ENCODE measurements at regions not wholly inside any gene's neighbourhood (a gene's known extent, or its start where the extent isn't known, plus 50 kb on each side); places are given as distances from the start of the nearest gene placed in this dataset.
"Not testable (repeated sequence)": the region's sequence is repeated elsewhere in the genome, so short reads cannot be mapped to it uniquely, and the experiment has no call there.

DNA sequence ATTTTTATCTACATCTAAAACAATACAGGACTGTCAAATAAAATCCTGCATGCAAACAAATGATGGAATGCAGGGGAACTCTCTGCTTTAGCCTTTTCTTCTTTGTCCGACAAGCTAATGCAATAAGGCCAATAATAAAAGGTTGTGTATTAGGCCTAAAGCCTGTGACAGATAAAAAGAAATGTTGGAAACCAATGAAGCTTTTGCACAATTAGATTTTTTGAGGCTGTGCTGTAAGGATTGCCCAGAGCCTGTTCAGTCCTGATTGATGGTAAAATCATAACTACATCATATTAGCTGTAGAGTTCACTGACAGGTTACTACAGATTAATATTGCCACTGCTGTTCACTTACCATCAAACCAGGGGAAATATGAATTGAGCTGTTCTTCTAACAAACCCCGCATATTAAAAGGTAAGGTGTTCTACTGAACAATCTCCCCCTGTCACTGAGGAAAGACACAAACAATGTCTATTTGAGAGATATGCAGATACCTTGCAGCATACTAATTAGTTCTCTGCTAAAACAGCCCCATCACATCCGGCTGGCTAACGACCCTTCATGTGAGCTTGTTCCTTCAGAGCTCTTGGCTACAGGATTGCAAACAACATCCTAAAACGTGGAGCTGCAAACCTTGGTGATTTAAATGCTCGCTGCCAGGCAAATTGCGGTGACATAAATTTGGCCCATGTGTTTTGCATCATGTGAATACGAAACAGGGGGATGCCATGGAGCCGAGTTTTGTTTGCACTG, 305.4 kb downstream of the MTX2 start:
- DNase-seq: no peak

- no peak for DNase-seq
These were observed 306.0 kb downstream of the MTX2 start for GRCh38 chr2:176575237-176575744.

GRCh38 chr2:176577054-176577453, 307.8 kb downstream of the MTX2 start:
- DNase-seq: no peak

- not testable (repeated sequence) for DNase-seq
These were observed 309.1 kb downstream of the MTX2 start for GRCh38 chr2:176578292-176578691.

- no peak for DNase-seq
These were observed 310.4 kb downstream of the MTX2 start for GRCh38 chr2:176579608-176580007.

GRCh38 chr2:176581557-176582165, 312.4 kb downstream of the MTX2 start:
- no peak for DNase-seq

DNA sequence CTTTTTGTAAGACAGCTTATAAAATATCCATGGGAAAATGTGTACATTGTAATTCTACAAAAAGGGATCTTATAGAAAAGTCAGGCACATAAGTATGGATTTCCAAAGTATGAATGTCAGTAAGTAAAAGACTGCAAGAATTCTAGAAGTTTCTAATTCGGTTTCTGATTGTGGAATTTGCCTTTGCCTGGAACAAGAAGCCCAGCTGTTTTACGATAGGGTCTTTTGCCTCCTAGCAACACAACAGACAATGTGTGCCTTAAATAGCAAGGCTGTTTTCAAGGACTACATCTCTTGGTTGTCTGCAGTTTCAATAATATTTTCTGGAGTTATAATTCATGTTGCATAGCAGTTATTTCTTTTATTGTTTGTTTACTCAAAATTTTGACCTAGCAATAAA, 312.9 kb downstream of the MTX2 start:
- no peak for DNase-seq

GRCh38 chr2:176582990-176583481, 313.8 kb downstream of the MTX2 start:
- DNase-seq: no peak

DNA sequence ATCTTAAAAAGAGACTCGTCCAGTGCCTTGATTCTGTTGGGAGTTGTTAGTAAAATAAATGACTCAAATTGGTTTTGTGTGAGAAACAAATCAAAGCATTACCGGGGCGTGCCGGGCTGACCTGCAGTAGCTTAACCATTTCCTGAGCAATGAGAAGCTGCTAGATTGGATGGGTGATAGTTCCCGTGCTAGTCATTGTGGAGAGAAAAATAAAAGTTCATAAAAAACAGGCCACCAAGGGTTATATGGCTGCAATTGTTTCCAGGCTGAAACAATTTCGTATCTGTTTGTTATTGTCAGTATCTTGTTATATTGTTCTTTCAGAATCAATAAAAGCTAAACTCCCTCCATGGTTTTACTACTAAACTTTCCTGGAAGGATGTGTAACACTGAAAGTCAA, 314.4 kb downstream of the MTX2 start:
- DNase-seq: no peak

GRCh38 chr2:176584333-176584732, 315.1 kb downstream of the MTX2 start:
- DNase-seq: no peak

DNA sequence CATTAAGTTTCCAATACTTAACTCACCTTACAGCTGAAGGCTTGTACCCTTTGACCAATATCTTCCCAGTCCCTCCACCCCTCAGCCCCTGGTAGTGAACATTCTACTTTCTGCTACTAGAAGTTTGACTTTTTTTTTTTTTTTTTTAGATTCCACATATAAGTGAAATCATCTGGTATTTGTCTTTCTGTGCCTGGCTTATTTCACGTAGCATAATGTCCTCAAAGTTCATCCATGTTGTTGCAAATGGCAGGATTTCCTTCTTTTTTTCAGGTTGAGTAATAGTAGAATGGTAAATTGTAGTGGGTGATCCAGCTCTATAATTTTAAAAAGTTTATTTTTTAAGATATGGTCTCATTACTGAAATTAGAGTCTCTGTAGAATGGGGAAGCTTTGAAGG, 316.0 kb downstream of the MTX2 start:
- no peak for DNase-seq

- no peak for DNase-seq
These were observed 316.5 kb downstream of the MTX2 start for GRCh38 chr2:176585791-176586190.

DNA sequence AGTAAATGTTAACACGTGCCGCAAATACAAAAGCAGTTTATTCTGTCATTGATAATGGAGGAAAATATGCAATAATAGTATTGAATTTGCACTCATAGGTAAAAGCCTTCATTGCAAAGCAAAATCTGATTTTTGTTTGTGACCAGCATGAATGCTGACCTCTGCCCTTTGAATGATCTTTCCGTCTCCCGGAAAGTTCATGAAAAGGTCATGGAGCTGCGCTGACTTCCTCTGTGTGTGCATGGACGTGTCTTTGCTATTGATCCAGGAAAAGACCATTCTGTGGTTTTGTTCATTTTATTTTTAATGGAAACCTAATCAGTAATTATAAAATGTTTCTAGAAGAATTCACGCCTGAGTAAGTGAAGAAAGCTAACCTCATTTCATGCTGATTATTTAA, 320.0 kb downstream of the MTX2 start:
- no peak for DNase-seq

DNA sequence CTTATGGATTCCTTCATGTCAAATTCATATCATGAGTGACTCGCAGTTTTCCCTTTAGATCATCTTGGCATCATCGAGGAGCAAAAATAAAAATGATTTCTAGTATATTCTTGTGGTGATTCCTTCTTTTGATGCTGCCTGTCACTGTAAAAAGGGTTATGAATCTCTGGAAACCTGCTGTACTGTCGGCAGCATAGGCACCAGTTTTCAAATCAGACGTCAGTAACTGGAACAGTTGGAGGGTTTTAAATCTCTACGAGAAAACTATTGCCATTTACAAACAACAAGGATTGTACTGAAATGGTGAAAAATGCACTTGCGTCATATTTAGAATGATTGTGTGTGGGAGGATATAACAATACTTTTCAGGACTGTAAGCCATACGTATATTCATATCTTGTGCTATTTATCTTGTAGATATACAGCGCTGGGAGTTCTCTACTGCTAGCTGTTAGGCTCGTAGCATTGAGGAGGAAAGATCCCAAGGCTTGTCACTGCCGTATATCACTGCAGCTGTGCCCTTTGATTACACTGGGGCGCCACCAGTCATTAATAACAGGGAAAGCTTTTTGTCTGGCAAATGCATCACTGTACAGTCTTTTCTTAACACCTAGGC, 320.7 kb downstream of the MTX2 start:
- no peak for DNase-seq

- no peak for DNase-seq
These were observed 323.0 kb downstream of the MTX2 start for GRCh38 chr2:176592216-176592615.

DNA sequence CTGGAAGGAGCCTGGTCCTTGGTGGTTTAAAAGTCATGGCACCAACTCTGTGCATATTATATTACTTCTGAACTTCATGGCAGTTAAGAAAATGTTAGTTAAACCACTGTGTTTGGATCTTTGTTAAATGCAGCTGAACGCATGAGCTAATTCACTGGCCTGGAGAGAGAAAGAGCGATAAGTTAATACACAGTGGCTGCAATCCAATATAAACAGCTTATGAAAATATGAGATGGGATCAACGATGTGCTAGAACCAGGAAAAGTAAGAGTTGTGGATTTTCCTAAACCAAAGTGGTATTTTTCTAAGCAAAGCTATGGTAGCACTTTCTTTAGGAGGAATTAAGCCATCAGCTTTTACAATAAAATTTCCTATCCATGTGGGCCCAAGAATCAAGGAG, 326.7 kb downstream of the MTX2 start:
- DNase-seq: no peak

DNA sequence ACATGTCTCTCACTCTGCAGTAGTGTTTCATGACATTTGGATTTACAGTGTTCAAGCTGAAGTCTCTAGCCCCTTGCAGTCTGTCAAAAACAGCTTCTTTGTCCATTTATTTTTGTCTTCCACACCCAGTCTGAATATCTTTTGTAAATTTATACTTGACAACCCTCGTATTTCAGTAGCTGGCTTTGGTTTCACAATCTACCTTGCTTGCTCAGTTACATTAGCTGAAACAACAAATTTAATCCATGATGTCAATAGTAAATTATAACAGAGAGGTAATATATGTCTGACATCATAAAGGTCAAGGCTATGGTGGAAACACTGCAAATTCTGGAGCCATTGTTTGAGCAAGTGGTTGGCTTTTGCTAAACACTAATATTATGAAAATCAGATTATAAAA, 328.7 kb downstream of the MTX2 start:
- no peak for DNase-seq

DNA sequence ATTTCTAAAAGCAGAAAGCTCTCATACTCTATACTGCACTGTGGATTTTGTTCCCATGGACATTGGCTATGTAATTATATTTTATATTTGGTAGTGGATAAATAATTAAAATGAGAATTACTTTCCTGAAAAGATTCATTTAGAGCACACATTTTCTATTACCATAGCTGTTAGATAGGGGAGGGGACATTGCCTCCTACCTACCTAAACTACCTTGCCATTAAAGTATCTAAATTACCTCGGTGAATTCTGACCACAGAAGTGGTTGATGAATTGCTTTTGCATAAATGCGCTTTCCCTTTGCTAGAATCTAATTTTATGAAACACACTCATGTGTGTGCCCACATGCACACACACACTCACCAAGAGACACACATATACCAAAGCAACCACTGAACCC, 329.1 kb downstream of the MTX2 start:
- no peak for DNase-seq

DNA sequence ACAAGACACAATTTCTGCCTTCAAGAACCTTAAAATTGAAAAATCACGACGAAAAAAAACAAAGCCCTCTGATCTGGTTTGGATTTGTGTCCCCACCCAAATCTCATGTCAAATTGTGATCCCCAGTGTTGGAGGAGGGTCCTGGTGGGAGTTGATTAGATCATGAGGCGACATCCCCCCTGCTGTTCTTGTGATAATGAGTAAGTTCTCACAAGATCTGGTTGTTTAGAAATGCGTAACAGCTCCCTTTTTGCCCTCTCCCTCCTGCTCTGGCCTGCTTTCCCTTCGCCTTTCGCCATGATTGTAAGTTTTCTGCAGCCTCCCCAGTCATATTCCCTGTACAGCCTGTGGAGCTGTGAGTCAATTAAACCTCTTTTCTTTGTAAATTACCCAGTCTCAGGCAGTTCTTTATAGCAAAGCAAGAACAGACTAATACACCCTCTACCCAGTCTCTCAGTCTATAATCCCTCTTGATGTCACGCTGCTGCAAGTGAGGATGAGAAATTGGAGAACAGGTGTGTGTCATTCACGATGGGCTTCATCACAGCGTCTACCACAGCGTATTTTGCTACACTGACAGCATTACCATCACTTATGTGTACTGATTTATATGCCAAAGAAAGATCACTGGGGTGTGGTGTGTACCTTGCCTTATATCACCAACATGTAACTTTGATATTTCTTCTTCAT, 330.7 kb downstream of the MTX2 start:
- no peak for DNase-seq

DNA sequence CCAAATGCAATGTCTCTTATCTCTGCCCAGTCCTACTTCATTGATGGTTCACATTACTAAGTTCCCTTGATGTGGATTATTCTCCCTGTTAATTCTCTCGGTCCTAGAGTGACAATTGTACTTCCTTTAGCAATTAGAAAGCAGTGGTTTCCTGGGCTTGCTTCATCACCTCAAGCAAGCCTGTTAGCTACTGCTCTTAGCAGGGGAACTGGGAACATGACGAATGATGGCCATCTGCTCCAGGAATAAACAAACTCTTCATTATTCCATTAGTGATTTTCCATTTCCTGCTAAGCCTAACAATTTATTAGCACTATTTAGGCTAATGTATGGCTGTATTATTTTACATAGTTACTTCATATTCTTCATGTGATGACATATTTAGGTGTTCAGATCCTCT, 331.8 kb downstream of the MTX2 start:
- DNase-seq: no peak

- DNase-seq: no peak
These were observed 342.8 kb downstream of the MTX2 start for GRCh38 chr2:176612036-176612435.

DNA sequence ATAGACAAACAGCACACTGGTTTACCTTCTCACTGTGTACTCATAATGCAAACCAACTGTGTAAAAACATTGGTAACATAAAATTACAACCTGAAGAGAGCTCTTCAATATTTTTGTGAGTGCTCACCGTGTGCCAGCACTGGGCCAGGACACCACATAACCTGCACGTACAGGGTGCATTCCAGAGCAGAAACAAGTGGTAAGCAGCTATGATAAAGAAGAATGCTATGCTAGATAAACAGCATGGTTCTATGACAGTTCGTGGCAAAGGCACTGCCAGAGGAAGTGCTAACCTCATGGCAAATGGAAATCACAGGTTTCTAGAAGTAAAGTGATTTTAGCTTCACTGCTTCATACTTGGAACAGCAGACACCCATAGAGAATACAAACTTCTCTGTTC, 343.5 kb downstream of the MTX2 start:
- DNase-seq: no peak

DNA sequence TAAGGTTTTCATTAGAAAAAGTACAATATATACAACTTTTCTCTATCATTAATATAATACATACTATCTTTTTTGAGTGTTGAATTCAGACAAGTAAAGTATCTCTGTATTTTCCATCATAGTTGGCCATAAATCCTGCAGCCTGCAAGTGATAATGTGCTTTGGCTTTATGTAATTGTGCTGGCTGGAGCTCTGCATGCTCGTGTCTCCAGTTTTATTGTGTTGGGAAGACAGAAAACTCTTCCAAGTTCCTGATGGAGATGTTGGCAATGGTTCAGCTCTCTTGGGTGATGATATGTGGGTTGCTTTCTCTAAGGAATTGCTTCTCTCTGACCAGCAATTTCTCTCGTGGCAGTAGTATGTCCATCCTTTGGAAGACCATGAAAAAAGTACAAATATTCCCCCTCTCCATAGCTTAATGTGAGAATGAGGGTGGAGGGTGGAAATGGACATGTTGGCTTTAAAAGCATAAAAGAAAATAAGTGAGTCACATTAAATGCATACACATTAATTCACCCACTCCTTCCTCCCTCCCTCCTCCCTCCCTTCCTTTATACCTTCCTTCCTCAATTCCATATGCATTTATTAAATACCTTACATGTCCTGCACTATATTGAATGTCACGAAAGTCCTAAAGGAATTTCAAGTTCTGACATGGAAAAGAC, 344.2 kb downstream of the MTX2 start:
- DNase-seq: no peak
